Brain microvascular endothelial cell (primary cell): ENCODE measurements at regions not wholly inside any gene's neighbourhood (a gene's known extent, or its start where the extent isn't known, plus 50 kb on each side); places are given as distances from the start of the nearest gene placed in this dataset.

Source experiments
- DNase-seq: peaks from one replicate; pipeline ENCODE4 v3.0.0-alpha.2; 2020
- H3K27ac ChIP-seq: fragments of 250-450 bp; sonication (Bioruptor Pico); 2 replicates; pipeline ENCODE4 v1.5.1; 2020; ENCODE audit warnings: mild to moderate bottlenecking, moderate library complexity
- H3K27me3 ChIP-seq: fragments of 250-450 bp; sonication (Bioruptor Pico); replicated peaks from 2 replicates; pipeline ENCODE4 v1.5.1; 2020; ENCODE audit warnings: mild to moderate bottlenecking
- H3K36me3 ChIP-seq: fragments of 250-450 bp; sonication (Bioruptor Pico); replicated peaks from 2 replicates; pipeline ENCODE4 v1.5.1; 2020; ENCODE audit warnings: mild to moderate bottlenecking
- H3K4me3 ChIP-seq: 2 replicates; pipeline ENCODE4 v1.5.1; 2011; ENCODE audit warnings: low read depth, mild to moderate bottlenecking, control low read depth, low read length, moderate library complexity
- in situ Hi-C: cut with HindIII; loops from 2 replicates; pipeline ENCODE4 v1.10.0; 2017; ENCODE audit warnings: low sequenced_read_pairs, low pct_ligation_motif_present
- TF ChIP-seq, protein P1 (sequence below): IDR thresholded peaks from 2 replicates; pipeline ENCODE4 v1.5.1; 2011; ENCODE audit warnings: low read depth, mild to moderate bottlenecking, moderate library complexity, low read length, control low read depth, inconsistent platforms; ENCODE audit errors: missing control alignments

DNA sequence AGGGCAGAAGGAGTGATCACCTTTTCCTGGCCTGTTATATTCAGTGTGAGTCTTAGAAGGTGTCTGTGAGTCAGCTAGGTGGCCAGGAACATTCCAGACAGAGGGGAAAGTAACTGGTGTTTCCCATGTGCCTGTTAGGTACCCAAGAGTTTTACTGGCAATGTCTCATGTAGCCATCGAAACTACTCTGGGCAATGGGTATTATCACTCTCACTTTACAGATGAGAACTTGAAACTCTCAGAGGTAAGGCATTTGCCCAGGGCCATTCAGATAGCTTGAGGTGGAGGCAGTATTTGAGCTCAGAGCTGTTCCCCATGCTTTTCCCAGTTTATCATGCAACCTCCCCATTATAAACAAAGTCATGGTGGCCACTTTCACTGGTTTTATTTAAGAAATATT, 80.4 kb upstream of the NHS start:
- Histone ChIP-seq H3K4me3 (no peak overlapping the region), H3K27ac (no peak overlapping the region), H3K27me3 (no peaks in the 10 kb centered on the region), H3K36me3 (no peaks in the 10 kb centered on the region)
- TF ChIP-seq, protein P1, sequence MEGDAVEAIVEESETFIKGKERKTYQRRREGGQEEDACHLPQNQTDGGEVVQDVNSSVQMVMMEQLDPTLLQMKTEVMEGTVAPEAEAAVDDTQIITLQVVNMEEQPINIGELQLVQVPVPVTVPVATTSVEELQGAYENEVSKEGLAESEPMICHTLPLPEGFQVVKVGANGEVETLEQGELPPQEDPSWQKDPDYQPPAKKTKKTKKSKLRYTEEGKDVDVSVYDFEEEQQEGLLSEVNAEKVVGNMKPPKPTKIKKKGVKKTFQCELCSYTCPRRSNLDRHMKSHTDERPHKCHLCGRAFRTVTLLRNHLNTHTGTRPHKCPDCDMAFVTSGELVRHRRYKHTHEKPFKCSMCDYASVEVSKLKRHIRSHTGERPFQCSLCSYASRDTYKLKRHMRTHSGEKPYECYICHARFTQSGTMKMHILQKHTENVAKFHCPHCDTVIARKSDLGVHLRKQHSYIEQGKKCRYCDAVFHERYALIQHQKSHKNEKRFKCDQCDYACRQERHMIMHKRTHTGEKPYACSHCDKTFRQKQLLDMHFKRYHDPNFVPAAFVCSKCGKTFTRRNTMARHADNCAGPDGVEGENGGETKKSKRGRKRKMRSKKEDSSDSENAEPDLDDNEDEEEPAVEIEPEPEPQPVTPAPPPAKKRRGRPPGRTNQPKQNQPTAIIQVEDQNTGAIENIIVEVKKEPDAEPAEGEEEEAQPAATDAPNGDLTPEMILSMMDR, result no peak
- in situ Hi-C loops, result no loop called here
- no peak for DNase-seq

DNA sequence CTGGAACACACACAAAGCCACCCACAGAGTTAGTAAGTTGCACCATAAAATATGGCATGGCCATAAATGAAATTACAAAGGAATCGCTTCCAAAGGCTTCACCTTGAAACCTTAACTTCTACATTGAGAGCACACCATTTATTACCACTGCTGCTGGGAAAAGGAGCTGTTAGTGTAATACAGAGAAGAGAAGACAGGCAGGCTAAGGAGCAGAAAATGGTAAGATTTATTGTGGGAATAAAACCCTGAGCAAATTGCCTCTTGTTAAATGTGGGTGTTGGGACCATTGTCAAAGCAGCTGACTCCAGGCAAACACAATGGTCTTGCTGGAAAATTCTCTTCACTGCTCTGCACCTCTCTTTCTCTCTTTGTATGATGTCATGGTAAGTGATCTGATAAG, 79.2 kb upstream of the NHS start:
- in situ Hi-C loops, result no loop called here
- TF ChIP-seq, protein P1, result no peak

DNA sequence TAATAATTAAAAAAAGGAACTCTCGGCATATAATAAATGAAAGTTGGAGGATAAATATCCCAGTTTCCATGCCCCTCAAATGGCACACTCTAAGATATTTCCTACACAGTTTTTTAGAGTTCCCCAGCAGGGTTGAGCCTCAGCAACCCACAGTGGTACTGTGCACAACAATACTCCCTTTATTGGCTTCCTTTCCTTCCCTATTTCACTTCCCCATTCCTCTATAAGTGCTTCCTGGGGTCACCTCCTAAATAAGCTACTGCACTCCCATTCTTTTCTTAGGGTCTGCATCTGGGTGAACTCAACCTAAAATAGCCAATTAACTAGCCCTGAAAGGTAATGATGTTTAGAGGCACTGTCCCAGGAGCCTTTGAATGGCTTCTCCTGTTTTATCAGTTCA, 76.4 kb upstream of the NHS start:
- no peak for DNase-seq
- no peak overlapping the region for H3K27ac ChIP-seq
- TF ChIP-seq, protein P1, result no peak
- no peaks in the 10 kb centered on the region for H3K36me3 ChIP-seq
- H3K4me3 ChIP-seq, result no peak overlapping the region
- in situ Hi-C loops, result no loop called here
- H3K27me3 ChIP-seq, result no peaks in the 10 kb centered on the region

More for the DNA sequence above, 79.2 kb upstream of the NHS start:
- no peak for DNase-seq
- Histone ChIP-seq H3K27ac (no peak overlapping the region), H3K27me3 (no peaks in the 10 kb centered on the region), H3K36me3 (no peaks in the 10 kb centered on the region), H3K4me3 (no peak overlapping the region)

DNA sequence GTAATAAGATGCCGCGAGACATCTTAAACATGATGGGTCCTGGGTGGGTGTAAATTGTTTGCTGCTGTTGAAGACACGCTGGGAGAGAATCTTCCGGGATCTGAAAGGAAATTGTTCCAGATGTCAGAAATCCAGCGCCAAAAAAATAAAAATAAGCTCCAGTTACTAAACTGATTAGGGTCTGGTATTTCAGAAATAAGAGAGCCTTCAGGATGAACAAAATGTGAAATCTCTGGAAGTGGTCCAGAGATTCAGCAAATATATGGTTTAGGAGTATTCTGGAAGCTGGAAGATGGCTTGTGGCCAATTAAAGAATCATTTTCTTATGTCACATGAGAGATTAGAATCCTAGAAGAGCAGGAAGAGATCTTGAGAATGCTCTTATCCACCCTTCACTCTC, 75.8 kb upstream of the NHS start:
- Histone ChIP-seq H3K27me3 (no peaks in the 10 kb centered on the region), H3K36me3 (no peaks in the 10 kb centered on the region), H3K4me3 (no peak overlapping the region), H3K27ac (no peak overlapping the region)
- in situ Hi-C loops, result no loop called here
- TF ChIP-seq, protein P1, result no peak
- DNase-seq, result no peak

DNA sequence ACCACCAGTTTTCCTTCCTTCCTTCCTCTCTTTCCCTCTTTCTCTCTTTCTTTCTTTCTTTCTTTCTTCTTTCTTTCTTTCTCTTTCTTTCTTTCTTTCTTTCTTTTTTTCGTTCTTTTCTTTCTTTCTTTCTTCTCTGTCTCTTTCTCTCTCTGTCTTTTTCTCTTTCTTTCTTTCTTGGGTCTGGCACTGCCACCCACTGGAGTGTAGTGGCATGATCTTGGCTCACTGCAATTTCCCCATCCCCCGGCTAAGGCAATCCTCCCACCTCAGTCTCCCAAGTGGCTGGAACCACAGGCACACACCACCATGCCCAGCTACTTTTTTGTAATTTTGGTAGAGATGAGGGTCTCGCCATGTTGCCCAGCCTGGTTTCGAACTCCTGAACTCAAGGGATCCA, 51.6 kb upstream of the NHS start:
- in situ Hi-C loops, result no loop called here
- no peak overlapping the region for H3K27ac ChIP-seq
- no peak overlapping the region for H3K4me3 ChIP-seq
- H3K36me3 ChIP-seq, result no peaks in the 10 kb centered on the region
- DNase-seq, result no peak
- TF ChIP-seq, protein P1, result no peak
- no peaks in the 10 kb centered on the region for H3K27me3 ChIP-seq
